Astrocyte of the spinal cord (primary cell): ENCODE measurements at regions not wholly inside any gene's neighbourhood (a gene's known extent, or its start where the extent isn't known, plus 50 kb on each side); places are given as distances from the start of the nearest gene placed in this dataset.
"Not testable (repeated sequence)": the region's sequence is repeated elsewhere in the genome, so short reads cannot be mapped to it uniquely, and the experiment has no call there.

Experiments used
- DNase-seq: peaks from one replicate; pipeline ENCODE4 v3.0.0; 2011; ENCODE audit warnings: low read depth, low spot score
- H3K4me3 ChIP-seq: 2 replicates; pipeline ENCODE4 v1.5.1; 2011; ENCODE audit warnings: low read depth, mild to moderate bottlenecking, low read length, moderate library complexity
- in situ Hi-C: cut with HindIII; loops from 2 replicates; pipeline ENCODE4 v1.10.0; 2017; ENCODE audit warnings: low sequenced_read_pairs
- TF ChIP-seq, protein P1 (sequence below): IDR thresholded peaks from 2 replicates; pipeline ENCODE4 v1.5.1; 2012; ENCODE audit warnings: low read depth, mild to moderate bottlenecking, low read length, inconsistent platforms

DNA sequence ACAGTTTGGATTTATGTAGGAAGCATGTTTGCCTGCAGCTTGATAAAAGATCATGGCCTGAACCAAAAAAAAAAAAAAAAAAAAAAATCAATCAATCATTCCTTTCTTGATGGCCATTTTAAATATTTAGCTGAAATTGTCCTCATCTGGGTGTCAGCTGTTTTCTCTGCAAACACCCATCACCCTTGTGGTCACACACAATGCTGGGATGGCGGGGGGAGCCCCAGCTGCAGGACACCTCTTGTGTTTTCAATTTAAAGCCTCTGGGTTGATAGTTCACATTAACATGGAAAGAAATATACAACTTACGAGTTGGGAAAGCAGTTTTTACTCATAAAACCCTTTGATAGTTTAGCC lies 160.4 kb downstream of the ZFP64 start:
- TF ChIP-seq, protein P1, sequence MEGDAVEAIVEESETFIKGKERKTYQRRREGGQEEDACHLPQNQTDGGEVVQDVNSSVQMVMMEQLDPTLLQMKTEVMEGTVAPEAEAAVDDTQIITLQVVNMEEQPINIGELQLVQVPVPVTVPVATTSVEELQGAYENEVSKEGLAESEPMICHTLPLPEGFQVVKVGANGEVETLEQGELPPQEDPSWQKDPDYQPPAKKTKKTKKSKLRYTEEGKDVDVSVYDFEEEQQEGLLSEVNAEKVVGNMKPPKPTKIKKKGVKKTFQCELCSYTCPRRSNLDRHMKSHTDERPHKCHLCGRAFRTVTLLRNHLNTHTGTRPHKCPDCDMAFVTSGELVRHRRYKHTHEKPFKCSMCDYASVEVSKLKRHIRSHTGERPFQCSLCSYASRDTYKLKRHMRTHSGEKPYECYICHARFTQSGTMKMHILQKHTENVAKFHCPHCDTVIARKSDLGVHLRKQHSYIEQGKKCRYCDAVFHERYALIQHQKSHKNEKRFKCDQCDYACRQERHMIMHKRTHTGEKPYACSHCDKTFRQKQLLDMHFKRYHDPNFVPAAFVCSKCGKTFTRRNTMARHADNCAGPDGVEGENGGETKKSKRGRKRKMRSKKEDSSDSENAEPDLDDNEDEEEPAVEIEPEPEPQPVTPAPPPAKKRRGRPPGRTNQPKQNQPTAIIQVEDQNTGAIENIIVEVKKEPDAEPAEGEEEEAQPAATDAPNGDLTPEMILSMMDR = no peak
- DNase-seq = peak; percentile 6
- no peak overlapping the region for H3K4me3 ChIP-seq
- in situ Hi-C loops = no loop called here

DNA sequence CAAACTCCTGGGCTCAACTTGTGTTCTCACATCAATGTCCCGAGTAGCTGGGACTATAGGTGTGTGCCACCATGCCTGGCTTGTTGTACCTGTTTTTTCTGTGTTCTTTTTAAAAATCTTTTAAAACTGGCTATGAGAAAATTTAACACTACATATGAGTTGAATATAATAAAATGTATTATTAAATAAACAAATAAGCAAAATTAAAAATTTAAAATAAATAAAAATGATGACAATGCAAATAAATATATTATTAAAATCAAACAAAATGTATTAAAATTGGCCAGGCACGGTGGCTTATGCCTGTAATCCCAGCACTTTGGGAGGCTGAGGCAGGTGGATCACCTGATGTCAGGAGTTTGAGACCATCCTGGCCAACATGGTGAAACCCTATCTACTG lies 162.4 kb downstream of the ZFP64 start:
- H3K4me3 ChIP-seq, in situ Hi-C loops: not testable (repeated sequence)

DNA sequence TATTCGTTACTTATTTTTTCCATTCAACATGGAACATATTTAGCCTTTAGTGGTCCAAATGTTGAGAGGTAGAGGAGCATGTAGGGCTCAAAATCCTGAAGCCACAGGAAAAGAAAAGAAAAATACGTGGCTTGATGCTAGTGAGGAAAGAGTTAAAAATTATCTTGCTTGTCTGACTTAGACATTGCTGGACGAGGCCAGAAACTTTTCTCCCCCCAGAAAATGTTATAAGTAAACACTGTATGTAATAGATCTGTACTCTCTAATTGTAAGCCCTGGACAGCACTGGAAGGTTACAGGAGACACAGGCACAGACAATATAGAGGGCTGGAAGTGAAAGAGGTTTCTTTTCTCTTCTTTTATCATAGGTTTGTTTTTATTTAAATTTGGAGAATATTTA lies 165.6 kb downstream of the ZFP64 start:
- TF ChIP-seq, protein P1 = no peak
- in situ Hi-C loops = no loop called here
- no peak for DNase-seq
- no peak overlapping the region for H3K4me3 ChIP-seq

More for the DNA sequence above, 162.4 kb downstream of the ZFP64 start:
- DNase-seq = not testable (repeated sequence)

DNA sequence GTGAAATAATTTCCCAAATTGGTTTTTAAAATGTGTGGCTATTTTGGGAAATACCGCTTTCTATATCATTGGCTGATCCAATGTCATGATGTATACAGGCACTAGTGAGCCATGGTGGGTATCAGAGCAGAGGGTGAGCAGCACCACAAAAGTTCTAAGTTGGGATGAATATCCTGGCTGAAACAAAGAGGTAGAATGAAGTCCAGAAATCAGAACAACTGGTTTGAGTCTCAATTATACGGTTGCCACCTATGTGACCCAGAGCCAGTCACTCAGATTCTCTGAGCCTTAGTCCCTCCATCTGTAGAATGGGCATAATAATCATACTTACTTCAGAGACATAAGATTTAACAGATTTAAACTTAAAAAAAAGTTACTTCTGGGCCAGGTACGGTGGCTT lies 172.3 kb downstream of the ZFP64 start:
- no peak overlapping the region for H3K4me3 ChIP-seq
- TF ChIP-seq, protein P1 = no peak
- in situ Hi-C loops = no loop called here
- no peak for DNase-seq

DNA sequence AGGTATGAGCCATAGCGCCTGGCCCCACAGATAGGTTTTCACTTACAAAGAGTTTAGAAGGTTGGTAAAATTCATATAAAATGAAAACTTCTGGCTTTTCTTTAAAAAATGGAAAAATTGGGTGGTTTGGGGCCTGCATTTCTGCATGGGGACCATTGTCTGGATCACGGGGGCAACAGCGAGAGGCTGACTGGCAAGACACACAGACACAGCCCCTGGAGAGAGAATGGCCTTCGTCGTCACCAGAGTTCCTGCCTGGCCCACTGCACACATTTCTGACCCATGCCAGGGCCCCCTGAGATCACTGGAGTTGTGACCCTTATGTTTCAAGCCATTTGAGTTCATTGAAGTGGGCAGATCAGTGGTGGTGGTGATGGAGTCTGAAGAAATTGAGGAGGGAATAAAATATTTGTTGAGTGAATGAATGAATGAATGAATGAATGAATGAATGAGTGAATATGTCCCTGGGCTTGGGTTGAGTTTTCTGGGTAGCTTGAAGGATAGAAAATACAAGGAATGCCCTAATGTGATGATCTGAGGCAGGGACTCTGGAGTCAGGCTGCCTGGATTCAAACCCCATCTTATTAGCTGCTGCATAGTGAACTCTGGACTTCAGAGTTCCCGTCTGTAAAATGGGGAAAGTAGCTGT lies 173.8 kb downstream of the ZFP64 start:
- TF ChIP-seq, protein P1 = no peak
- no peak for DNase-seq
- in situ Hi-C loops = no loop called here
- H3K4me3 ChIP-seq = no peak overlapping the region

DNA sequence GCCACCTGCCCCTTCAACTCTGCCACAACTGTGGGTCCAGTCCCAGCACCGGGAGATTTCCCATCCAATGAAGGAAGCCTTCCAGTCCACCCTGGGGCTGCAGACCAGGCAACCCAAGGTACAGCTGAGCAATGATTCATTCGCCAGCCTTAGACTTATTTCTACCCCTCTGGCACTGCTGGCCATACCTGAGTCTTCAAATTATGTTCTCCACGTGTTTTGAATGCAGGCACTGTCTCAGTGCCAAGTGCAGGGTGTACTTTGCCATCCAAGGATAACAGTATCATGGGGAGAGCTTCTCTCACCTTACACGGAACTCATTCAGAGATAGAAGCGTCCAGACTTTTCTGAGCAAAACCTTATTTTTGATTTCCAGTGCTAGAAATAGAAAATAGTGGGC lies 175.6 kb downstream of the ZFP64 start:
- DNase-seq = no peak
- in situ Hi-C loops = no loop called here
- no peak overlapping the region for H3K4me3 ChIP-seq
- TF ChIP-seq, protein P1 = no peak

DNA sequence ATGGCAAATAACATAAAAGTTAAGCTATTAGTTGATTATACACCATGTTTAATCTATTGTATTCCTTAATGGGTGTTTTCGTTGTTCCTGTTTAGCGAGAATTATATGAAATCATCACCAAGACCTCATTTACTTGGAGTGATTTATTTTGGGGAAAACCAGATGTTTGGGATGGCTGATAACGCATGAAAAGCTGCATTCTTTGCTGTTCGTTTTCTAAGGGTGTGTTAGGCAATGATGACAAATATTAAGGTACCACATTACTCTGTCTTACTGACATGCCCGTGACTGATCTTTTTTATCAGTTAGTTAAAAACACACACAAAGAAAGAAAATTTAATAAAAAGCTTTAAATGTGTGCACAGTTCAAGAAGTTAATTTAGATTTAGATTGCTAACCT lies 176.4 kb downstream of the ZFP64 start:
- H3K4me3 ChIP-seq = no peak overlapping the region
- no peak for DNase-seq
- in situ Hi-C loops = no loop called here
- TF ChIP-seq, protein P1 = no peak
